Activated naive CD4-positive, alpha-beta T cell treated with anti-CD3 and anti-CD28 coated beads for 36 hours (primary cell): ENCODE measurements at regions not wholly inside any gene's neighbourhood (a gene's known extent, or its start where the extent isn't known, plus 50 kb on each side); places are given as distances from the start of the nearest gene placed in this dataset.

Source experiments
- CTCF ChIA-PET: fragments of 350-600 bp; sonication (Branson Sonifier 250); formaldehyde crosslinking; loops from one replicate; lab custom pipeline; 2021; ENCODE audit warnings: antibody characterized with exemption; lab: Charles Lee
- DNase-seq: peaks from one replicate; pipeline ENCODE4 v3.0.0-alpha.2; 2020
- H3K27ac Mint-ChIP-seq: one replicate; pipeline ENCODE4 v1.8.0; 2021; ENCODE audit warnings: mild to moderate bottlenecking, mixed read lengths
- H3K27me3 Mint-ChIP-seq: one replicate; pipeline ENCODE4 v1.8.0; 2021; ENCODE audit warnings: low read depth, mixed read lengths
- H3K36me3 Mint-ChIP-seq: one replicate; pipeline ENCODE4 v1.8.0; 2021; ENCODE audit warnings: low read depth, mixed read lengths
- H3K4me1 Mint-ChIP-seq: one replicate; pipeline ENCODE4 v1.8.0; 2021; ENCODE audit warnings: low read depth, mixed read lengths
- H3K4me3 Mint-ChIP-seq: one replicate; pipeline ENCODE4 v1.8.0; 2021; ENCODE audit warnings: mild to moderate bottlenecking, moderate library complexity, mixed read lengths
- H3K9me3 Mint-ChIP-seq: one replicate; pipeline ENCODE4 v1.8.0; 2021; ENCODE audit warnings: mixed read lengths
- intact Hi-C: fragments of 100-400 bp; cut with micrococcal nuclease; formaldehyde crosslinking; loops from one replicate; pipeline ENCODE4 v1.15.1; 2023

GRCh38 chr5:67462147-67462546, 265.5 kb upstream of the CD180 start:
- Mint-ChIP-seq H3K4me1 (no peaks in the 10 kb centered on the region), H3K27ac (no peak overlapping the region), H3K36me3 (no peaks in the 10 kb centered on the region), H3K27me3 (no peaks in the 10 kb centered on the region), H3K4me3 (no peak overlapping the region), H3K9me3 (no peaks in the 10 kb centered on the region)
- CTCF ChIA-PET = no interaction called here
- DNase-seq = no peak
- intact Hi-C loops = no loop called here

GRCh38 chr5:67459253-67459652, 262.7 kb upstream of the CD180 start:
- Mint-ChIP-seq H3K9me3 (no peaks in the 10 kb centered on the region), H3K36me3 (no peaks in the 10 kb centered on the region), H3K4me1 (peaks cover 7% of the 10 kb centered on the region), H3K4me3 (no peak overlapping the region), H3K27me3 (no peaks in the 10 kb centered on the region), H3K27ac (no peak overlapping the region)
- CTCF ChIA-PET = no interaction called here
- no peak for DNase-seq
- intact Hi-C loops = no loop called here

GRCh38 chr5:67455970-67456369, 259.4 kb upstream of the CD180 start:
- H3K4me3 Mint-ChIP-seq = no peak overlapping the region
- DNase-seq = no peak
- H3K9me3 Mint-ChIP-seq = no peaks in the 10 kb centered on the region
- H3K27me3 Mint-ChIP-seq = peaks cover 2% of the 10 kb centered on the region
- CTCF ChIA-PET = no interaction called here
- intact Hi-C loops = no loop called here
- no peaks in the 10 kb centered on the region for H3K36me3 Mint-ChIP-seq
- H3K27ac Mint-ChIP-seq = no peak overlapping the region
- peaks cover 7% of the 10 kb centered on the region for H3K4me1 Mint-ChIP-seq

- Mint-ChIP-seq H3K27ac (no peak overlapping the region), H3K36me3 (no peaks in the 10 kb centered on the region), H3K9me3 (no peaks in the 10 kb centered on the region), H3K27me3 (peaks cover 2% of the 10 kb centered on the region), H3K4me1 (peaks cover 7% of the 10 kb centered on the region), H3K4me3 (no peak overlapping the region)
- no peak for DNase-seq
- intact Hi-C loops = no loop called here
- CTCF ChIA-PET = no interaction called here
Measured at GRCh38 chr5:67454957-67455561, 258.5 kb upstream of the CD180 start.

GRCh38 chr5:67453111-67453905, 256.7 kb upstream of the CD180 start:
- H3K9me3 Mint-ChIP-seq = no peaks in the 10 kb centered on the region

GRCh38 chr5:67451640-67452279, 255.2 kb upstream of the CD180 start:
- Mint-ChIP-seq H3K36me3 (no peaks in the 10 kb centered on the region), H3K9me3 (no peaks in the 10 kb centered on the region), H3K27me3 (peaks cover 2% of the 10 kb centered on the region), H3K27ac (no peak overlapping the region), H3K4me3 (no peak overlapping the region), H3K4me1 (peaks cover 7% of the 10 kb centered on the region)
- CTCF ChIA-PET = interaction anchor here (0.6 to 1.3 kb wide), 2 partner anchors 8 to 393 kb away, joined by 3 read pairs; no protein-coding TSS in a partner anchor
- intact Hi-C loops = no loop called here
- DNase-seq = no peak

More at GRCh38 chr5:67453111-67453905, 256.7 kb upstream of the CD180 start:
- CTCF ChIA-PET = no interaction called here
- Mint-ChIP-seq H3K27ac (no peak overlapping the region), H3K27me3 (peaks cover 2% of the 10 kb centered on the region), H3K36me3 (no peaks in the 10 kb centered on the region), H3K4me1 (peaks cover 7% of the 10 kb centered on the region), H3K4me3 (no peak overlapping the region)
- DNase-seq = no peak
- intact Hi-C loops = no loop called here

GRCh38 chr5:67447732-67448131, 251.1 kb upstream of the CD180 start:
- CTCF ChIA-PET = no interaction called here

GRCh38 chr5:67437905-67438845, 241.6 kb upstream of the CD180 start:
- no peak overlapping the region for H3K27ac Mint-ChIP-seq
- no peaks in the 10 kb centered on the region for H3K4me1 Mint-ChIP-seq
- intact Hi-C loops = no loop called here
- H3K9me3 Mint-ChIP-seq = no peaks in the 10 kb centered on the region
- no peak overlapping the region for H3K4me3 Mint-ChIP-seq
- H3K27me3 Mint-ChIP-seq = no peaks in the 10 kb centered on the region
- DNase-seq = no peak
- no peaks in the 10 kb centered on the region for H3K36me3 Mint-ChIP-seq
- CTCF ChIA-PET = no interaction called here

More at GRCh38 chr5:67447732-67448131, 251.1 kb upstream of the CD180 start:
- DNase-seq = no peak
- Mint-ChIP-seq H3K27me3 (peaks cover 2% of the 10 kb centered on the region), H3K4me1 (no peaks in the 10 kb centered on the region), H3K27ac (no peak overlapping the region), H3K36me3 (no peaks in the 10 kb centered on the region), H3K9me3 (no peaks in the 10 kb centered on the region), H3K4me3 (no peak overlapping the region)
- intact Hi-C loops = no loop called here

GRCh38 chr5:67435032-67435431, 238.4 kb upstream of the CD180 start:
- no peaks in the 10 kb centered on the region for H3K4me1 Mint-ChIP-seq
- no peaks in the 10 kb centered on the region for H3K27me3 Mint-ChIP-seq
- H3K27ac Mint-ChIP-seq = no peak overlapping the region
- no peaks in the 10 kb centered on the region for H3K9me3 Mint-ChIP-seq
- no peak for DNase-seq
- H3K36me3 Mint-ChIP-seq = no peaks in the 10 kb centered on the region
- intact Hi-C loops = no loop called here
- H3K4me3 Mint-ChIP-seq = no peak overlapping the region
- CTCF ChIA-PET = no interaction called here

GRCh38 chr5:67434466-67434865, 237.9 kb upstream of the CD180 start:
- Mint-ChIP-seq H3K4me1 (no peaks in the 10 kb centered on the region), H3K9me3 (no peaks in the 10 kb centered on the region), H3K27me3 (no peaks in the 10 kb centered on the region), H3K27ac (no peak overlapping the region), H3K4me3 (no peak overlapping the region), H3K36me3 (no peaks in the 10 kb centered on the region)
- no peak for DNase-seq
- CTCF ChIA-PET = no interaction called here
- intact Hi-C loops = no loop called here

- Mint-ChIP-seq H3K27me3 (no peaks in the 10 kb centered on the region), H3K27ac (no peak overlapping the region), H3K4me1 (no peaks in the 10 kb centered on the region), H3K4me3 (no peak overlapping the region), H3K9me3 (no peaks in the 10 kb centered on the region), H3K36me3 (no peaks in the 10 kb centered on the region)
- CTCF ChIA-PET = no interaction called here
- intact Hi-C loops = no loop called here
- no peak for DNase-seq
Measured at GRCh38 chr5:67432606-67433005, 236.0 kb upstream of the CD180 start.

- H3K27me3 Mint-ChIP-seq = no peaks in the 10 kb centered on the region
- no peaks in the 10 kb centered on the region for H3K4me1 Mint-ChIP-seq
- no peak overlapping the region for H3K27ac Mint-ChIP-seq
- H3K9me3 Mint-ChIP-seq = no peaks in the 10 kb centered on the region
- no peak for DNase-seq
- intact Hi-C loops = no loop called here
- H3K36me3 Mint-ChIP-seq = no peaks in the 10 kb centered on the region
- no peak overlapping the region for H3K4me3 Mint-ChIP-seq
- CTCF ChIA-PET = no interaction called here
Measured at GRCh38 chr5:67431191-67431590, 234.6 kb upstream of the CD180 start.
